ENCODE measurements at regions not wholly inside any gene's neighbourhood (a gene's known extent, or its start where the extent isn't known, plus 50 kb on each side); places are given as distances from the start of the nearest gene placed in this dataset.

- WGBS, 2 donors (ENCODE audit: extremely low coverage in 2 of 2, insufficient read length in 2 of 2, insufficient replicate concordance in 1 of 2), result no CpG with 5 or more reads among the region's 2 CpGs
- H3K27me3 ChIP-seq (ENCODE audit: control insufficient read depth in 3 of 3, insufficient read depth in 3 of 3, low read depth in 1 of 3, low read length in 3 of 3), result no peaks in the 10 kb centered on the region
- no peaks in the 10 kb centered on the region for H3K36me3 ChIP-seq (replicated peaks in 1 of 2; ENCODE audit: control insufficient read depth in 2 of 2, insufficient read depth in 2 of 2, low read length in 2 of 2)
Measured at GRCh38 chr4:165604181-165604580, 225.4 kb downstream of the CPE start.

GRCh38 chr4:165605811-165606210 lies 227.0 kb downstream of the CPE start:
- Histone ChIP-seq H2BK120ac (ENCODE audit: low read depth, low read length) (no peak overlapping the region), H3K4me2 (ENCODE audit: insufficient read depth, low read length, poor library complexity, severe bottlenecking) (no peak overlapping the region), H3K36me3 (replicated peaks in 1 of 2; ENCODE audit: control insufficient read depth in 2 of 2, insufficient read depth in 2 of 2, low read length in 2 of 2) (no peaks in the 10 kb centered on the region), H3K27ac (replicated peaks; ENCODE audit: low read length) (no peak overlapping the region), H3K4me1 (ENCODE audit: control insufficient read depth in 2 of 2, insufficient read depth in 1 of 2, low read depth in 1 of 2, low read length in 2 of 2) (peaks cover 6 to 14% of the 10 kb centered on the region in 2 donors), H3K9me3 (replicated peaks in 1 of 2; ENCODE audit: control insufficient read depth in 2 of 2, insufficient read depth in 1 of 2, low read depth in 1 of 2, low read length in 2 of 2) (peaks cover 0 to 11% of the 10 kb centered on the region in 2 donors), H4K91ac (ENCODE audit: low read depth, low read length, poor library complexity) (no peak overlapping the region), H2BK12ac (ENCODE audit: low read length) (no peak overlapping the region), H3K27me3 (ENCODE audit: control insufficient read depth in 3 of 3, insufficient read depth in 3 of 3, low read depth in 1 of 3, low read length in 3 of 3) (no peaks in the 10 kb centered on the region), H2BK5ac (ENCODE audit: low read length) (no peak overlapping the region), H3K14ac (ENCODE audit: low read length) (no peak overlapping the region), H2AFZ (ENCODE audit: low read length) (no peak overlapping the region), H3K23ac (ENCODE audit: low read depth, low read length, poor library complexity) (no peak overlapping the region), H4K8ac (ENCODE audit: low read depth, low read length) (no peak overlapping the region), H3K9ac (ENCODE audit: low read depth, low read length, poor library complexity) (no peak overlapping the region), H3K4ac (ENCODE audit: low read length) (no peak overlapping the region), H3K79me1 (ENCODE audit: low read depth, low read length) (no peaks in the 10 kb centered on the region), H3K4me3 (ENCODE audit: low read length in 2 of 2) (no peak overlapping the region), H3K18ac (ENCODE audit: low read length) (no peak overlapping the region), H2AK5ac (ENCODE audit: low read depth, low read length) (no peak overlapping the region), H2BK15ac (ENCODE audit: low read length) (no peak overlapping the region)
- no CpG with 5 or more reads among the region's 1 CpG for WGBS, 2 donors (ENCODE audit: extremely low coverage in 2 of 2, insufficient read length in 2 of 2, insufficient replicate concordance in 1 of 2)
- no peak for DNase-seq (ENCODE audit: low spot score)

More at GRCh38 chr4:165604181-165604580, 225.4 kb downstream of the CPE start:
- no peak overlapping the region for H2BK5ac ChIP-seq (ENCODE audit: low read length)
- no peak overlapping the region for H3K4me2 ChIP-seq (ENCODE audit: insufficient read depth, low read length, poor library complexity, severe bottlenecking)
- no peak overlapping the region for H3K9ac ChIP-seq (ENCODE audit: low read depth, low read length, poor library complexity)
- H4K8ac ChIP-seq (ENCODE audit: low read depth, low read length), result no peak overlapping the region
- no peaks in the 10 kb centered on the region for H3K79me1 ChIP-seq (ENCODE audit: low read depth, low read length)
- H3K18ac ChIP-seq (ENCODE audit: low read length), result no peak overlapping the region
- no peak overlapping the region for H3K4ac ChIP-seq (ENCODE audit: low read length)
- DNase-seq (ENCODE audit: low spot score), result no peak
- no peak overlapping the region for H3K27ac ChIP-seq (replicated peaks; ENCODE audit: low read length)
- H2BK12ac ChIP-seq (ENCODE audit: low read length), result no peak overlapping the region
- no peak overlapping the region for H3K23ac ChIP-seq (ENCODE audit: low read depth, low read length, poor library complexity)
- no peak overlapping the region for H2AK5ac ChIP-seq (ENCODE audit: low read depth, low read length)
- H3K4me1 ChIP-seq (ENCODE audit: control insufficient read depth in 2 of 2, insufficient read depth in 1 of 2, low read depth in 1 of 2, low read length in 2 of 2), result peaks cover 4 to 6% of the 10 kb centered on the region in 2 donors
- no peak overlapping the region for H3K4me3 ChIP-seq (ENCODE audit: low read length in 2 of 2)
- H3K14ac ChIP-seq (ENCODE audit: low read length), result no peak overlapping the region
- H4K91ac ChIP-seq (ENCODE audit: low read depth, low read length, poor library complexity), result no peak overlapping the region
- peak overlapping the region; percentile 4 for H2AFZ ChIP-seq (ENCODE audit: low read length)
- H2BK120ac ChIP-seq (ENCODE audit: low read depth, low read length), result no peak overlapping the region
- peaks cover 0 to 8% of the 10 kb centered on the region in 2 donors for H3K9me3 ChIP-seq (replicated peaks in 1 of 2; ENCODE audit: control insufficient read depth in 2 of 2, insufficient read depth in 1 of 2, low read depth in 1 of 2, low read length in 2 of 2)
- no peak overlapping the region for H2BK15ac ChIP-seq (ENCODE audit: low read length)

GRCh38 chr4:165606465-165607205 lies 227.8 kb downstream of the CPE start:
- H4K91ac ChIP-seq (ENCODE audit: low read depth, low read length, poor library complexity), result no peak overlapping the region
- no peak overlapping the region for H3K4me3 ChIP-seq (ENCODE audit: low read length in 2 of 2)
- no peak overlapping the region for H3K23ac ChIP-seq (ENCODE audit: low read depth, low read length, poor library complexity)
- H2BK120ac ChIP-seq (ENCODE audit: low read depth, low read length), result no peak overlapping the region
- no peaks in the 10 kb centered on the region for H3K27me3 ChIP-seq (ENCODE audit: control insufficient read depth in 3 of 3, insufficient read depth in 3 of 3, low read depth in 1 of 3, low read length in 3 of 3)
- H2BK12ac ChIP-seq (ENCODE audit: low read length), result no peak overlapping the region
- H3K4me2 ChIP-seq (ENCODE audit: insufficient read depth, low read length, poor library complexity, severe bottlenecking), result no peak overlapping the region
- H4K8ac ChIP-seq (ENCODE audit: low read depth, low read length), result no peak overlapping the region
- no peak overlapping the region for H2BK15ac ChIP-seq (ENCODE audit: low read length)
- no peak overlapping the region for H2AK5ac ChIP-seq (ENCODE audit: low read depth, low read length)
- peaks cover 0 to 11% of the 10 kb centered on the region in 2 donors for H3K9me3 ChIP-seq (replicated peaks in 1 of 2; ENCODE audit: control insufficient read depth in 2 of 2, insufficient read depth in 1 of 2, low read depth in 1 of 2, low read length in 2 of 2)
- no peak overlapping the region for H3K27ac ChIP-seq (replicated peaks; ENCODE audit: low read length)
- no peak overlapping the region for H2AFZ ChIP-seq (ENCODE audit: low read length)
- H3K4me1 ChIP-seq (ENCODE audit: control insufficient read depth in 2 of 2, insufficient read depth in 1 of 2, low read depth in 1 of 2, low read length in 2 of 2), result peaks cover 6 to 17% of the 10 kb centered on the region in 2 donors
- no peak for DNase-seq (ENCODE audit: low spot score)
- H3K4ac ChIP-seq (ENCODE audit: low read length), result no peak overlapping the region
- no peak overlapping the region for H3K14ac ChIP-seq (ENCODE audit: low read length)
- H2BK5ac ChIP-seq (ENCODE audit: low read length), result no peak overlapping the region
- no CpG with 5 or more reads among the region's 2 CpGs for WGBS, 2 donors (ENCODE audit: extremely low coverage in 2 of 2, insufficient read length in 2 of 2, insufficient replicate concordance in 1 of 2)
- H3K36me3 ChIP-seq (replicated peaks in 1 of 2; ENCODE audit: control insufficient read depth in 2 of 2, insufficient read depth in 2 of 2, low read length in 2 of 2), result no peaks in the 10 kb centered on the region
- no peaks in the 10 kb centered on the region for H3K79me1 ChIP-seq (ENCODE audit: low read depth, low read length)
- no peak overlapping the region for H3K9ac ChIP-seq (ENCODE audit: low read depth, low read length, poor library complexity)
- H3K18ac ChIP-seq (ENCODE audit: low read length), result no peak overlapping the region

- WGBS, 2 donors (ENCODE audit: extremely low coverage in 2 of 2, insufficient read length in 2 of 2, insufficient replicate concordance in 1 of 2), result no CpG with 5 or more reads among the region's 2 CpGs
- H3K4me1 ChIP-seq (ENCODE audit: control insufficient read depth in 2 of 2, insufficient read depth in 1 of 2, low read depth in 1 of 2, low read length in 2 of 2), result peaks cover 10 to 35% of the 10 kb centered on the region in 2 donors
- H3K27ac ChIP-seq (replicated peaks; ENCODE audit: low read length), result peak overlapping the region; percentile 29
- no peak overlapping the region for H2BK120ac ChIP-seq (ENCODE audit: low read depth, low read length)
- no peaks in the 10 kb centered on the region for H3K36me3 ChIP-seq (replicated peaks in 1 of 2; ENCODE audit: control insufficient read depth in 2 of 2, insufficient read depth in 2 of 2, low read length in 2 of 2)
- no peaks in the 10 kb centered on the region for H3K79me1 ChIP-seq (ENCODE audit: low read depth, low read length)
- no peak overlapping the region for H3K4me3 ChIP-seq (ENCODE audit: low read length in 2 of 2)
- no peak overlapping the region for H4K91ac ChIP-seq (ENCODE audit: low read depth, low read length, poor library complexity)
- no peak for DNase-seq (ENCODE audit: low spot score)
- no peak overlapping the region for H3K23ac ChIP-seq (ENCODE audit: low read depth, low read length, poor library complexity)
- H2BK15ac ChIP-seq (ENCODE audit: low read length), result no peak overlapping the region
- H2AFZ ChIP-seq (ENCODE audit: low read length), result no peak overlapping the region
- H3K4me2 ChIP-seq (ENCODE audit: insufficient read depth, low read length, poor library complexity, severe bottlenecking), result no peak overlapping the region
- no peaks in the 10 kb centered on the region for H3K27me3 ChIP-seq (ENCODE audit: control insufficient read depth in 3 of 3, insufficient read depth in 3 of 3, low read depth in 1 of 3, low read length in 3 of 3)
- H2AK5ac ChIP-seq (ENCODE audit: low read depth, low read length), result no peak overlapping the region
- H2BK5ac ChIP-seq (ENCODE audit: low read length), result no peak overlapping the region
- peaks cover 2 to 11% of the 10 kb centered on the region in 2 donors for H3K9me3 ChIP-seq (replicated peaks in 1 of 2; ENCODE audit: control insufficient read depth in 2 of 2, insufficient read depth in 1 of 2, low read depth in 1 of 2, low read length in 2 of 2)
- no peak overlapping the region for H2BK12ac ChIP-seq (ENCODE audit: low read length)
- H3K9ac ChIP-seq (ENCODE audit: low read depth, low read length, poor library complexity), result no peak overlapping the region
- H3K18ac ChIP-seq (ENCODE audit: low read length), result no peak overlapping the region
- H3K14ac ChIP-seq (ENCODE audit: low read length), result no peak overlapping the region
- no peak overlapping the region for H4K8ac ChIP-seq (ENCODE audit: low read depth, low read length)
- no peak overlapping the region for H3K4ac ChIP-seq (ENCODE audit: low read length)
Measured at GRCh38 chr4:165609653-165610052, 230.8 kb downstream of the CPE start.

Data from neuronal stem cell (in vitro differentiated cells).